ENCODE measurements at regions not wholly inside any gene's neighbourhood (a gene's known extent, or its start where the extent isn't known, plus 50 kb on each side); places are given as distances from the start of the nearest gene placed in this dataset.

DNA sequence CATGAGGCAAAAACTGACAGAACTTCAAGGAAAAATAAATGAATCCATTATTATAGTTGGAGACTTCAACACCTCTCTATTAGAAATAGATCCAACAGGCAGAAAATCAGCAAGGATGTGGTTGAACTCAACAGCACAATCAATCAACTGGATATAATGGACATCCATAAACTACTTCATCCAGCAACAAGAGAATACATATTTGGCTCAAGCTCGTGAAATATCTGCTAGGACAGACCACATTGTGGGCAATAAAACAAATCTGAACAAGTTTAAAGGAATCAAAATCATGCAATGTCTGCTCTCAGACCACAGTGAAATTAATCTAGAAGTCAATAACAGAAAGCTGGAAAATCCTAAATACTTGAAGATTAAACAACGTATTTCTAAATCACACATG lies 362.6 kb downstream of the CD109 start:
- TF ChIP-seq EZH2 (IDR thresholded peaks at IDR 0.05; ENCODE audit: insufficient read depth, low read length), result no peak
- TF ChIP-seq, protein P1, sequence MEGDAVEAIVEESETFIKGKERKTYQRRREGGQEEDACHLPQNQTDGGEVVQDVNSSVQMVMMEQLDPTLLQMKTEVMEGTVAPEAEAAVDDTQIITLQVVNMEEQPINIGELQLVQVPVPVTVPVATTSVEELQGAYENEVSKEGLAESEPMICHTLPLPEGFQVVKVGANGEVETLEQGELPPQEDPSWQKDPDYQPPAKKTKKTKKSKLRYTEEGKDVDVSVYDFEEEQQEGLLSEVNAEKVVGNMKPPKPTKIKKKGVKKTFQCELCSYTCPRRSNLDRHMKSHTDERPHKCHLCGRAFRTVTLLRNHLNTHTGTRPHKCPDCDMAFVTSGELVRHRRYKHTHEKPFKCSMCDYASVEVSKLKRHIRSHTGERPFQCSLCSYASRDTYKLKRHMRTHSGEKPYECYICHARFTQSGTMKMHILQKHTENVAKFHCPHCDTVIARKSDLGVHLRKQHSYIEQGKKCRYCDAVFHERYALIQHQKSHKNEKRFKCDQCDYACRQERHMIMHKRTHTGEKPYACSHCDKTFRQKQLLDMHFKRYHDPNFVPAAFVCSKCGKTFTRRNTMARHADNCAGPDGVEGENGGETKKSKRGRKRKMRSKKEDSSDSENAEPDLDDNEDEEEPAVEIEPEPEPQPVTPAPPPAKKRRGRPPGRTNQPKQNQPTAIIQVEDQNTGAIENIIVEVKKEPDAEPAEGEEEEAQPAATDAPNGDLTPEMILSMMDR (IDR thresholded peaks at IDR 0.05; ENCODE audit: insufficient read depth, low read depth, low read length), result no peak

Data from astrocyte (in vitro differentiated cells and primary cell).